Spinal cord (tissue), 9 donors: ENCODE measurements at regions not wholly inside any gene's neighbourhood (a gene's known extent, or its start where the extent isn't known, plus 50 kb on each side); places are given as distances from the start of the nearest gene placed in this dataset.

Experiments
- DNase-seq, 6 donors: peaks; one replicate each; pipeline versions ENCODE4 v3.0.0 to v3.0.0-alpha.2; 2013 to 2015; ENCODE audit warnings: low spot score in 6 of 6, low read depth in 4 of 6
- H3K27ac ChIP-seq: one replicate; pipeline ENCODE4 v1.5.1; 2013; ENCODE audit warnings: low read depth, low read length, control low read depth
- H3K27me3 ChIP-seq: one replicate; pipeline ENCODE4 v1.6.1; 2013; ENCODE audit warnings: low read length; ENCODE audit not compliant: control insufficient read depth, insufficient read depth
- H3K36me3 ChIP-seq: one replicate; pipeline ENCODE4 v1.6.1; 2013; ENCODE audit warnings: low read length; ENCODE audit not compliant: control insufficient read depth, insufficient read depth
- H3K4me1 ChIP-seq: one replicate; pipeline ENCODE4 v1.6.1; 2013; ENCODE audit warnings: low read length; ENCODE audit not compliant: control insufficient read depth, insufficient read depth
- H3K4me3 ChIP-seq: one replicate; pipeline ENCODE4 v1.5.1; 2013; ENCODE audit warnings: low read depth, low read length, control low read depth
- H3K9me3 ChIP-seq: one replicate; pipeline ENCODE4 v1.6.1; 2013; ENCODE audit warnings: low read length; ENCODE audit not compliant: control insufficient read depth, insufficient read depth
- WGBS: methylation state at CpG from one replicate; pipeline ENCODE4 v1.1.5; 2013; ENCODE audit warnings: missing lambda C conversion rate; ENCODE audit not compliant: insufficient coverage; 5-methylcytosine and 5-hydroxymethylcytosine counted together
- donor health status: healthy.

DNA sequence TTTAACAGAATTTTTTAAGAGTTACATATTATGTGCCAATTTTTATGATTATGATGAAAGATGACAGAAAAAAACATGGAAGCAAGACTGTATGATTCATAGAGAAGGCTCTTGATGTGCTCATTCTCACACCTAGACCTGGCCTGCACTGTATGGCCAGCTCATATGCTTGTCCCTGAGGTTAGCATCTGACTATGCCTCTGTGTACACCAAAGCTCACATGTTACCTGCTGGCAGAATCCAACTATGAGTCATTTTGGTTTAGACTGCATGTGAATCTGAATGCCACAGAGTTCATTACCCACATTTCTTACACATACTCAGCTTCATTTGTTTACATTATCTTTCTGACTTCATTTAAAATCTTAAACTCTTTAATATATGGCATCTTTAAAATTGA lies 139.0 kb downstream of the DSC3 start:
- DNase-seq, result no peak
- Histone ChIP-seq H3K9me3 (no peaks in the 10 kb centered on the region), H3K4me1 (no peaks in the 10 kb centered on the region), H3K27me3 (no peaks in the 10 kb centered on the region), H3K27ac (no peak overlapping the region), H3K36me3 (no peaks in the 10 kb centered on the region), H3K4me3 (no peak overlapping the region)

DNA sequence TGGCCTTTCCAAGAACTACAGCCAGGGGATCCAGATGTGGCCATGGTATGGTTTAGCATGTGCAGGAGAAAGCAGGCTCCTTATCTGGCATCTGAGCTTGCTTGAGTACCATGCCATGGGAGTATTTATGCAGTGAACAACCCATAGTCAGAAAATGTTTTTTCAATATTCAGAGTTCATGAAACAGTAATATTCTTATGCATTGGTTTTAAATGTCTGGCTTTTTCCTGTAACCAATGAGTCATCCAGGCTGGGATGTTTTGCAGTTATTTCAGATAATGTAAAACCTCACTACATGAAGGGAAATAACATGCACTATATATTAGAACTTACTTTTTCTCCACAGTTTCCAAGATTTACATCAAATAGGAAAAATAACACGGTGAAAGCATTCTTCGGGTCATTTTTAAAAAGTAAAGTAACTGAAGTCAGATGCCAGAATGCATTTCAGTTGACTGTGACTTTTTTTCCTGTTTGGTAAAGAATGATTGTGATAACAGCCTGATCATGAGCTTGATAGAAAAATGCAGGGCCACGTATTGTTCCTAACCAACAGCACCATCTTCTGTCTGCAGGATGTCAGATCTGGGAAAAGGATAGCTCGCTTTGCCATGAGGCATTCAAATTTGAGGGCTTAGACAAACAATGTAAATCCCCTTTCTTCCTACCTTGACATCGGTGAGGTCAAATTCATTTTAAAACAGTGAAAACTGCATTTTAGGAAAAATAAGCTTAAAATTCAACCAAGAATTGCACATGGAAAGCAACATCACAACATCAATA lies 152.8 kb downstream of the DSC3 start:
- H3K4me3 ChIP-seq, result no peak overlapping the region
- peak; percentile 26 to 94 (median 43) for DNase-seq
- H3K9me3 ChIP-seq, result no peaks in the 10 kb centered on the region
- no peaks in the 10 kb centered on the region for H3K36me3 ChIP-seq
- no peaks in the 10 kb centered on the region for H3K27me3 ChIP-seq
- WGBS, result 43% methylated on average over 1 of the region's 5 CpGs
- H3K4me1 ChIP-seq, result no peaks in the 10 kb centered on the region
- no peak overlapping the region for H3K27ac ChIP-seq

DNA sequence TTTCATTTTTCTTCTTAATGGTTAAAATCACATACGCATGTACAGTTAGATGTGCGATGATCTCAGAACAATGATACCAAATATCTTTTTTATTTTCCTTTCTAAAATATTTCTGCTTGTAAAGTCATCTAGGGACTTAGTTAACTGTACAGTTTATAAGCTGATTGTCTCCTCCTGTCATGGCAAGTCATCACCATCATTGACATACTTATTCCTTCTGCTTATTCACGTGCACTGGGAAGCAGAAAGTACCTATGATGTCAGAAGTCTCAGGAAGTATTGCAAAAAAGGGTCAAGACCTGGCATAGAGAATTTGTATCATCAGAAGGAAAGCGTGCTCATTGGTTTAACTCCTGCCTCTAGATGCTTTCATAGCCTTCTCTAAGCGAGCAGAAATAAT lies 154.2 kb downstream of the DSC3 start:
- no peak for DNase-seq
- 91% methylated on average over 2 of the region's 5 CpGs for WGBS
- Histone ChIP-seq H3K4me3 (no peak overlapping the region), H3K27ac (no peak overlapping the region), H3K4me1 (no peaks in the 10 kb centered on the region), H3K27me3 (no peaks in the 10 kb centered on the region), H3K36me3 (no peaks in the 10 kb centered on the region), H3K9me3 (no peaks in the 10 kb centered on the region)

GRCh38 chr18:30886998-30887397 lies 155.5 kb downstream of the DSC3 start:
- no CpG with 5 or more reads among the region's 4 CpGs for WGBS
- H3K27me3 ChIP-seq, result no peaks in the 10 kb centered on the region
- H3K36me3 ChIP-seq, result no peaks in the 10 kb centered on the region
- no peak for DNase-seq
- H3K4me1 ChIP-seq, result no peaks in the 10 kb centered on the region
- H3K9me3 ChIP-seq, result no peaks in the 10 kb centered on the region
- no peak overlapping the region for H3K4me3 ChIP-seq
- no peak overlapping the region for H3K27ac ChIP-seq

DNA sequence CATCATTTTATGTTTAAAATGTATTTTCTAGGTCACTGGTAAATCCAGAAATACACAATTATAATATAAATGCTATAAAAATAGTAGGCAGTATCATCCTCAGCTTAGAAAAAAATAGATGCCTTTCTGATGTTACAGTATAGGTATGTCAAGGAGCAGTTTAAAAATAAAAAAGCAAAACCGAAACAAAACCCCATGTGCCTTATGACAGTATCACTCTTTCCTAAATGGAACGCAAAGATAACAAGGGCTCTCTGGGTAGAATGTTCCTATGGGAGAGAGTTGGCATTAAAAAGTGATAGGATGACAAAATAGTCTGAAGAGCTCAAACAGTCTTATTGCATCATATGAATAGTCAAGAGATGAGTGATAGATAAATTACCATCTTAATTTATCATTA lies 172.1 kb downstream of the DSC3 start:
- WGBS, result no CpG with 5 or more reads among the region's 2 CpGs
- Histone ChIP-seq H3K9me3 (no peaks in the 10 kb centered on the region), H3K4me3 (no peak overlapping the region), H3K4me1 (no peaks in the 10 kb centered on the region), H3K27ac (no peak overlapping the region), H3K36me3 (no peaks in the 10 kb centered on the region), H3K27me3 (no peaks in the 10 kb centered on the region)
- no peak for DNase-seq

DNA sequence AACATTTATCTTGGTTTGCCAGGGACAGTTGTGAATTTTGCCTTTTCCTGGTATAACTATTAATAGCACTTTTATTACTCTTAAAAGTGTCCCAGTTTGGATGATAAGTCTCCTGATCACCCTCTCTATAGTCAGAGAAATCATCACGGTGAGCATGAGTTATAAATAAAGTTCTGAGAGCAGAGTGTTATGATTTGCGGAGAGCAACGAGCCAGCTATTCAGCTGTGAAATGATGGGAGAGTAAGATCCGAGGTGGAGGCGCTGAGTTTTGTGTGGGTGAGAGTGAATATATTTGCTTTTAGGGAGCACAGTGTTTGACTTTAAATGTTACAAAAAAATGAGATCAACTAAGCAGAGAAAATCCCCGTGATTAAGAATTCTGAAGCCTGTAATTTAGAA lies 179.6 kb downstream of the DSC3 start:
- 73% methylated on average over 4 of the region's 6 CpGs for WGBS
- DNase-seq, result peak in 2 of 6 donors; percentile 15 to 38
- no peaks in the 10 kb centered on the region for H3K27me3 ChIP-seq

DNA sequence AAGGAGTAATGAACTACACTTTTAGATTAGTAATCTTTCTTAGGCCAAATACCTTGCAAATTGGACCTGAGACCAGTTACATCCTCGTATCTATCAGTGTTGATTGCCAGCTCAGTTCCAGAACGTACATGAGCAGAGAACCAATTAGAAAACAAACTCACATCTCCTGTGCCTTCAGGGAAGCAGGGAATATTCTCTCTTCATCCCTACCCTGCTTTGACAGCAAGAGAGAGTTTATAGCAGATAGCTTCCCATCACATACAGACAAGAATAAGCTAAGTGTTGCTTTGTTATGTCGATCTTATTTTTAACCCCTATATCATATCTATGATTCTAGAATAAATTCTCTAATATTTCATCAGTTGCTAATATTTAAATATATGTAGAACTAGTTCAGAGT lies 181.8 kb downstream of the DSC3 start:
- WGBS, result 86% methylated on average over 1 of the region's 3 CpGs
- Histone ChIP-seq H3K36me3 (no peaks in the 10 kb centered on the region), H3K9me3 (no peaks in the 10 kb centered on the region), H3K27me3 (no peaks in the 10 kb centered on the region), H3K27ac (no peak overlapping the region), H3K4me3 (no peak overlapping the region), H3K4me1 (no peaks in the 10 kb centered on the region)
- no peak for DNase-seq

More for the DNA sequence above, 179.6 kb downstream of the DSC3 start:
- H3K36me3 ChIP-seq, result no peaks in the 10 kb centered on the region
- no peaks in the 10 kb centered on the region for H3K4me1 ChIP-seq
- no peak overlapping the region for H3K4me3 ChIP-seq
- no peak overlapping the region for H3K27ac ChIP-seq
- H3K9me3 ChIP-seq, result no peaks in the 10 kb centered on the region

DNA sequence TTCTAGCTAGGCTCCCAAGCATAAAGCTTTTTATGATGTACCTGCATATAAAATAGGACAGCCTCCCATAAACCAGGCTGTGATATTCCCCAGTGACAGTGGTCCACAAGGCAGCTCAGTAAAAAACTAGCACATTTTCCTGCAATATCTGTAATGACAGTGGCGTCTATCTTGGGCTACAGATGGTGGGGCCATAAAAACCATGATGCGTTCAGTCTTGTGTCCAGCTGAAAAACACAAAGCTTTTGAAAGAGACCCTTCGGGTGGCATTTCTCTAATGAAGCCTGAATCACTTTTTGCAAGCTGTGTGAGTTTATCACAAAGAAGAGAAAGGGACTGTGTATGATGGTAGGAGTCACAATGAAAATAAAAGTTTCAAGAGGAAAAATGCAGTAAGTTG lies 183.5 kb downstream of the DSC3 start:
- WGBS, result 41% methylated on average over 3 of the region's 3 CpGs
- H3K9me3 ChIP-seq, result no peaks in the 10 kb centered on the region
- H3K4me3 ChIP-seq, result no peak overlapping the region
- H3K27ac ChIP-seq, result no peak overlapping the region
- no peaks in the 10 kb centered on the region for H3K4me1 ChIP-seq
- peak in 3 of 6 donors; percentile 5 to 73 (median 10) for DNase-seq
- no peaks in the 10 kb centered on the region for H3K27me3 ChIP-seq
- H3K36me3 ChIP-seq, result no peaks in the 10 kb centered on the region

GRCh38 chr18:30858560-30858959 lies 184.0 kb downstream of the DSC3 start:
- Histone ChIP-seq H3K9me3 (no peaks in the 10 kb centered on the region), H3K36me3 (no peaks in the 10 kb centered on the region), H3K4me3 (no peak overlapping the region), H3K4me1 (no peaks in the 10 kb centered on the region), H3K27me3 (no peaks in the 10 kb centered on the region), H3K27ac (no peak overlapping the region)
- DNase-seq, result peak in 1 of 6 donors; percentile 38
- WGBS, result 100% methylated on average over 1 of the region's 2 CpGs

DNA sequence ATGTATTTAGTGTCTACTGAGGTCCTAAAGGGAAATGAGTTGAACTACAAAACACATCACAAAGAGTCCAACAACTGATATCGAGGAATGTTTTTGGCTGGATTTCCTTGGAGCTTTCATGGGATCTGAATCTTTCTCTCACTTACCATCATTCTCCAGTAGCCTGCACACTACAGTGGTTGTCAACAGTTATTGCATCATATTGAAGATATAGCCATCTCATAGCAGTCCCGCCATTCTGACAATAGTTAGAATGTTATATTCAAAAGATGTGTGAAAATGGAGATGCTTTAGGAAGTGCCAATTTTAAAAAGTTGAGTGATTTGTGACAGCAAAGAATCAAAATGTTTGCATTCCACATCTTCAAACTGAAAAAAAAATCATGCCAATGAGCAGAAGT lies 186.8 kb downstream of the DSC3 start:
- H3K36me3 ChIP-seq, result no peaks in the 10 kb centered on the region
- H3K4me1 ChIP-seq, result no peaks in the 10 kb centered on the region
- no peak overlapping the region for H3K4me3 ChIP-seq
- no peaks in the 10 kb centered on the region for H3K27me3 ChIP-seq
- no peak for DNase-seq
- H3K27ac ChIP-seq, result no peak overlapping the region
- no peaks in the 10 kb centered on the region for H3K9me3 ChIP-seq
- WGBS, result no CpG with 5 or more reads among the region's 2 CpGs
